OCI-LY1 (cell line): ENCODE measurements at regions not wholly inside any gene's neighbourhood (a gene's known extent, or its start where the extent isn't known, plus 50 kb on each side); places are given as distances from the start of the nearest gene placed in this dataset.
"Not testable (repeated sequence)": the region's sequence is repeated elsewhere in the genome, so short reads cannot be mapped to it uniquely, and the experiment has no call there.

Experiments
- H2AFZ ChIP-seq: fragments of 200-600 bp; sonication (generic), shearing (Covaris generic); 2 replicates; pipeline ENCODE4 v1.6.0; 2014; ENCODE audit warnings: antibody characterized with exemption, mild to moderate bottlenecking, low read length
- H3F3A ChIP-seq: fragments of 200-600 bp; sonication (generic), shearing (Covaris generic); 2 replicates; pipeline ENCODE4 v1.6.0; 2014; ENCODE audit warnings: mild to moderate bottlenecking, antibody characterized with exemption, low read length, moderate library complexity; ENCODE audit not compliant: insufficient read depth
- H3K27ac ChIP-seq: fragments of 200-600 bp; sonication (generic); 2 replicates; pipeline ENCODE4 v1.5.1; 2014; ENCODE audit warnings: low read length, mixed run types, mild to moderate bottlenecking, low read depth; ENCODE audit not compliant: poor library complexity, severe bottlenecking
- H3K27me3 ChIP-seq: fragments of 200-600 bp; sonication (generic); 2 replicates; pipeline ENCODE4 v1.6.0; 2014; ENCODE audit warnings: antibody characterized with exemption, mild to moderate bottlenecking, low read length, moderate library complexity; ENCODE audit not compliant: insufficient read depth
- H3K36me3 ChIP-seq: fragments of 200-600 bp; sonication (generic); 2 replicates; pipeline ENCODE4 v1.6.1; 2014; ENCODE audit warnings: mild to moderate bottlenecking, antibody characterized with exemption, low read length, moderate library complexity, mixed read lengths; ENCODE audit not compliant: insufficient read depth
- H3K4me1 ChIP-seq: fragments of 200-600 bp; sonication (generic); 2 replicates; pipeline ENCODE4 v1.5.1; 2014; ENCODE audit warnings: mild to moderate bottlenecking, low read length, moderate library complexity; ENCODE audit not compliant: insufficient read depth, severe bottlenecking
- H3K4me2 ChIP-seq: fragments of 200-600 bp; sonication (generic), shearing (Covaris generic); 2 replicates; pipeline ENCODE4 v1.6.1; 2014; ENCODE audit warnings: low read length
- H3K4me3 ChIP-seq: fragments of 200-600 bp; sonication (generic); 2 replicates; pipeline ENCODE4 v1.5.1; 2014; ENCODE audit warnings: low read length, low read depth, mild to moderate bottlenecking, mixed read lengths; ENCODE audit not compliant: poor library complexity, severe bottlenecking
- H3K79me2 ChIP-seq: fragments of 200-600 bp; shearing (Covaris generic); 2 replicates; pipeline ENCODE4 v1.6.1; 2016; ENCODE audit warnings: mixed run types, low read length, mixed read lengths; ENCODE audit not compliant: insufficient read depth
- H3K9ac ChIP-seq: fragments of 200-600 bp; sonication (generic), shearing (Covaris generic); 2 replicates; pipeline ENCODE4 v1.6.1; 2014; ENCODE audit warnings: mild to moderate bottlenecking, low read length, mixed read lengths
- H3K9me2 ChIP-seq: fragments of 200-600 bp; sonication (generic), shearing (Covaris generic); 2 replicates; pipeline ENCODE4 v1.6.1; 2014; ENCODE audit warnings: low read depth, mild to moderate bottlenecking, low read length, mixed read lengths
- H3K9me3 ChIP-seq: fragments of 200-600 bp; shearing (Covaris generic); 2 replicates; pipeline ENCODE4 v1.6.1; 2014; ENCODE audit warnings: low read length, mixed read lengths
- H4K20me1 ChIP-seq: fragments of 200-600 bp; sonication (generic), shearing (Covaris generic); 2 replicates; pipeline ENCODE4 v1.6.0; 2016; ENCODE audit warnings: mild to moderate bottlenecking, low read length; ENCODE audit not compliant: insufficient read depth
- CTCF ChIP-seq: fragments of 200-600 bp; sonication (generic), shearing (Covaris generic); IDR thresholded peaks from 2 replicates; pipeline ENCODE4 v1.5.1; 2017; ENCODE audit warnings: mild to moderate bottlenecking, antibody characterized with exemption, low read length, moderate library complexity, mixed read lengths
- EZH2 ChIP-seq: fragments of 200-600 bp; sonication (generic), shearing (Covaris generic); IDR thresholded peaks from 2 replicates; pipeline ENCODE4 v1.8.0; 2017; ENCODE audit warnings: borderline replicate concordance, mixed run types, mild to moderate bottlenecking, antibody characterized with exemption, low read length, moderate library complexity, mixed read lengths

- Histone ChIP-seq H3K27me3 (no peaks in the 10 kb centered on the region), H3K9me3 (no peaks in the 10 kb centered on the region), H3K4me2 (no peak overlapping the region), H3K27ac (no peak overlapping the region), H3K79me2 (no peaks in the 10 kb centered on the region), H3K4me3 (no peak overlapping the region), H4K20me1 (no peaks in the 10 kb centered on the region), H3K9me2 (no peaks in the 10 kb centered on the region), H3K9ac (no peak overlapping the region), H3K4me1 (no peaks in the 10 kb centered on the region), H3F3A (no peaks in the 10 kb centered on the region), H2AFZ (no peak overlapping the region), H3K36me3 (no peaks in the 10 kb centered on the region)
- TF ChIP-seq CTCF = no peak
- TF ChIP-seq EZH2 = no peak
Measured at GRCh38 chr7:4527988-4528636, 154.0 kb upstream of the FOXK1 start.

- TF ChIP-seq EZH2 (no peak), CTCF (no peak)
- Histone ChIP-seq H3K27me3 (no peaks in the 10 kb centered on the region), H3K4me1 (no peaks in the 10 kb centered on the region), H2AFZ (no peak overlapping the region), H3K4me3 (no peak overlapping the region), H3K36me3 (no peaks in the 10 kb centered on the region), H3K4me2 (no peak overlapping the region), H3F3A (no peaks in the 10 kb centered on the region), H4K20me1 (no peaks in the 10 kb centered on the region), H3K9me3 (no peaks in the 10 kb centered on the region), H3K9me2 (no peaks in the 10 kb centered on the region), H3K9ac (no peak overlapping the region), H3K79me2 (no peaks in the 10 kb centered on the region), H3K27ac (no peak overlapping the region)
Measured at GRCh38 chr7:4531236-4531635, 150.9 kb upstream of the FOXK1 start.

- not testable (repeated sequence) for H3K9me3 ChIP-seq, H3F3A ChIP-seq, H3K9me2 ChIP-seq, H3K27me3 ChIP-seq, H3K9ac ChIP-seq, H3K27ac ChIP-seq, H4K20me1 ChIP-seq, H3K36me3 ChIP-seq, H2AFZ ChIP-seq, H3K4me1 ChIP-seq, H3K4me3 ChIP-seq, H3K79me2 ChIP-seq, H3K4me2 ChIP-seq
Measured at GRCh38 chr7:4533339-4533738, 148.8 kb upstream of the FOXK1 start.

- TF ChIP-seq EZH2 (no peak), CTCF (no peak)
Measured at GRCh38 chr7:4549681-4550080, 132.4 kb upstream of the FOXK1 start.

More at GRCh38 chr7:4549681-4550080, 132.4 kb upstream of the FOXK1 start:
- Histone ChIP-seq H3K27ac (no peak overlapping the region), H4K20me1 (no peaks in the 10 kb centered on the region), H3K79me2 (no peaks in the 10 kb centered on the region), H3F3A (no peaks in the 10 kb centered on the region), H2AFZ (no peak overlapping the region), H3K4me1 (no peaks in the 10 kb centered on the region), H3K4me3 (no peak overlapping the region), H3K4me2 (no peak overlapping the region), H3K9me2 (no peaks in the 10 kb centered on the region), H3K27me3 (0 out of 2 replicates have a peak, but pooled peaks cover 4% of the 10 kb centered on the region), H3K36me3 (no peaks in the 10 kb centered on the region), H3K9ac (no peak overlapping the region), H3K9me3 (peaks cover 3% of the 10 kb centered on the region)
